Cardiac muscle cell (in vitro differentiated cells and primary cell): ENCODE measurements at regions not wholly inside any gene's neighbourhood (a gene's known extent, or its start where the extent isn't known, plus 50 kb on each side); places are given as distances from the start of the nearest gene placed in this dataset.

Source experiments
- DNase-seq, 2 donors: peaks; one replicate each; pipeline versions ENCODE4 v3.0.0 to v3.0.0-alpha.2; 2010 to 2017; ENCODE audit warnings: low read depth in 1 of 2, low spot score in 1 of 2
- H3K27ac ChIP-seq: fragments of 200-600 bp; sonication (generic); 2 replicates; pipeline ENCODE4 v1.5.1; 2016
- H3K27me3 ChIP-seq: fragments of 200-600 bp; sonication (generic); 2 replicates; pipeline ENCODE4 v1.6.0; 2016; ENCODE audit warnings: control low read depth
- H3K36me3 ChIP-seq: fragments of 200-600 bp; sonication (generic); 2 replicates; pipeline ENCODE4 v1.5.1; 2016; ENCODE audit warnings: control low read depth
- H3K4me1 ChIP-seq: fragments of 200-600 bp; sonication (generic); 2 replicates; pipeline ENCODE4 v1.8.1; 2017; ENCODE audit warnings: low read depth, mild to moderate bottlenecking, mixed run types
- H3K4me3 ChIP-seq: fragments of 200-600 bp; sonication (generic); 2 replicates; pipeline ENCODE4 v1.5.1; 2016; ENCODE audit warnings: mild to moderate bottlenecking
- H3K9me3 ChIP-seq: fragments of 200-600 bp; sonication (generic); 2 replicates; pipeline ENCODE4 v1.5.1; 2017; ENCODE audit warnings: low read depth, mild to moderate bottlenecking, control low read depth
- CTCF ChIP-seq: IDR thresholded peaks from 2 replicates; pipeline ENCODE4 v1.5.1; 2012; ENCODE audit warnings: low read depth, mild to moderate bottlenecking, low read length

- DNase-seq: no peak
- H3K27me3 ChIP-seq: no peaks in the 10 kb centered on the region
- no peaks in the 10 kb centered on the region for H3K36me3 ChIP-seq
- no peak overlapping the region for H3K4me3 ChIP-seq
- H3K4me1 ChIP-seq: no peaks in the 10 kb centered on the region
- H3K9me3 ChIP-seq: no peaks in the 10 kb centered on the region
- no peak for TF ChIP-seq CTCF
- no peak overlapping the region for H3K27ac ChIP-seq
Measured at GRCh38 chr20:60286764-60287163, 328.5 kb downstream of the CDH26 start.

DNA sequence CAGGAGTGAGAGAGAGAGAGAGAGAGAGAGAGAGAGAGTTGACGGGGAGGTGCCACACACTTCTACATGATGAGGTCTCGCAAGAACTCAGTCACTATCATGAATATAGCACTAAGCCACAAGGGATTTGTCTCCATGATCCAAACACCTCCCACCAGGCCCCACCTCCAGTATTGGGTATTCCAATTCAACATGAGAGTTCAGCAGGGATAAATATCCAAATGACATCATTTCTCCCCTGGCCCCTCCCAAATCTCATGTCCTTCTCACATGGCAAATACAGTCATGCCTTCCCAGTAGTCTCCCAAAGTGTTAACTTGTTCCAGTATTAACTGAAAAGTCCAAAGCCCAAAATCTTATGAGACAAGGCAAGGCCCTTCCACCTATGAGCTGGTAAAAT, 330.7 kb downstream of the CDH26 start:
- no peaks in the 10 kb centered on the region for H3K27me3 ChIP-seq
- no peak overlapping the region for H3K4me3 ChIP-seq
- no peak overlapping the region for H3K27ac ChIP-seq
- no peaks in the 10 kb centered on the region for H3K9me3 ChIP-seq
- H3K36me3 ChIP-seq: no peaks in the 10 kb centered on the region
- no peak for TF ChIP-seq CTCF
- DNase-seq: no peak
- no peaks in the 10 kb centered on the region for H3K4me1 ChIP-seq

DNA sequence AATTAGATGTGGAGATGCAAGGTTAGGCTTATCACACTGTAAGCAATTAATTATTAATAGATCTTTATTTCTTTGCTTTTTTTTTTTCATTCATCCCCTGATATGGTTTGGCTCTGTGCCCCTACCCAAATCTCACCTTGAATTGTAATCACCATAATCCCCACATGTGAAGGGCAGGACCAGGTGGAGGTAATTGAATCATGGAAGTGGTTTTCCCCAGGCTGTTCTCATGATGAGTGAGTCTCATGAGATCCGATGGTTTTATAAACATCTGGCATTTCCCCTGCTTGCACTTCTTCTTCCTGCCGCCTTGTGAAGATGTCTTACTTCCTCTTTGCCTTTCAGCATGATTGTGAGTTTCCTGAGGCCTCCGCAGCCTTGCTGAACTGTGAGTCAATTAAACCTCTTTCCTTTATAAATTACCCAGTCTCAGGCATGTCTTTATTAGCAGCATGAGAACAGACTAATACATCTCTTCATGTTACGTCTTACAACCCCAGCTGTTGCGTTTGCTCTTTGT, 333.8 kb downstream of the CDH26 start:
- Histone ChIP-seq H3K36me3 (no peaks in the 10 kb centered on the region), H3K4me3 (no peak overlapping the region), H3K27me3 (no peaks in the 10 kb centered on the region), H3K9me3 (no peaks in the 10 kb centered on the region), H3K27ac (no peak overlapping the region), H3K4me1 (no peaks in the 10 kb centered on the region)
- TF ChIP-seq CTCF: no peak
- DNase-seq: no peak

- no peak for TF ChIP-seq CTCF
- Histone ChIP-seq H3K4me3 (no peak overlapping the region), H3K27me3 (no peaks in the 10 kb centered on the region), H3K9me3 (no peaks in the 10 kb centered on the region), H3K36me3 (no peaks in the 10 kb centered on the region), H3K4me1 (no peaks in the 10 kb centered on the region), H3K27ac (no peak overlapping the region)
- no peak for DNase-seq
Measured at GRCh38 chr20:60294632-60295031, 336.4 kb downstream of the CDH26 start.

DNA sequence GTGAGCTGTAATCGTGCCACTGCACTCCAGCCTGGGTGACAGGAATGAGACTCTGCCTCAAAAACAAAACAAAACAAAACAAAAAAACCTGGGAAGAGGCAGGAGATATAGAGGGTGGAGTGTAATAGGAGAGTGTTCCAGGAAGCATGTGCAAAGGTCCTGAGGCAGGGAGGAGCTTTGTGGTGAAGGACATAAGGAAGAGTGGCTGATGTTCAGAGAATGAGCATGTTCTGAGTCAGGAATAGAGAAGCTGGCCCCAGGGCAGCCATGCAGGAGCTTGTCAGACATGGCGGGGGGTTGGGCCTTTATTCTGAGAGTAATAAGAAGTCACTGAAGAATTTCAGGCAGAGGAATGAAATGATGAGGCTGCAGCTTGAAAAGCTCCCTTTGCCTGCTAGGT, 337.0 kb downstream of the CDH26 start:
- no peaks in the 10 kb centered on the region for H3K4me1 ChIP-seq
- no peak overlapping the region for H3K27ac ChIP-seq
- no peaks in the 10 kb centered on the region for H3K9me3 ChIP-seq
- no peak overlapping the region for H3K4me3 ChIP-seq
- TF ChIP-seq CTCF: no peak
- H3K36me3 ChIP-seq: no peaks in the 10 kb centered on the region
- no peaks in the 10 kb centered on the region for H3K27me3 ChIP-seq
- no peak for DNase-seq

GRCh38 chr20:60297649-60298048, 339.4 kb downstream of the CDH26 start:
- Histone ChIP-seq H3K9me3 (no peaks in the 10 kb centered on the region), H3K36me3 (no peaks in the 10 kb centered on the region), H3K27ac (no peak overlapping the region), H3K4me1 (no peaks in the 10 kb centered on the region), H3K27me3 (no peaks in the 10 kb centered on the region), H3K4me3 (no peak overlapping the region)
- no peak for TF ChIP-seq CTCF
- no peak for DNase-seq
